ENCODE measurements at regions not wholly inside any gene's neighbourhood (a gene's known extent, or its start where the extent isn't known, plus 50 kb on each side); places are given as distances from the start of the nearest gene placed in this dataset.

- H3K4me3 ChIP-seq (ENCODE audit: low read depth, low read length) = no peak overlapping the region
- H3K27ac ChIP-seq = no peak overlapping the region
- TF ChIP-seq CTCF (IDR thresholded peaks at IDR 0.05; ENCODE audit: low read depth, low read length, missing control alignments) = no peak
- H3K36me3 ChIP-seq (replicated peaks) = no peaks in the 10 kb centered on the region
- in situ Hi-C loops (cut with HindIII; ENCODE audit: low pct_ligation_motif_present, low sequenced_read_pairs) = no loop called here
- DNase-seq = no peak
- H3K27me3 ChIP-seq (replicated peaks) = no peaks in the 10 kb centered on the region
These were observed 345.7 kb upstream of the FAT1 start for GRCh38 chr4:187069398-187069797.

GRCh38 chr4:187070158-187070557 is 346.5 kb upstream of the FAT1 start:
- H3K4me3 ChIP-seq (ENCODE audit: low read depth, low read length) = no peak overlapping the region
- DNase-seq = no peak
- no peak for TF ChIP-seq CTCF (IDR thresholded peaks at IDR 0.05; ENCODE audit: low read depth, low read length, missing control alignments)

GRCh38 chr4:187070740-187071139 is 347.1 kb upstream of the FAT1 start:
- Histone ChIP-seq H3K27me3 (replicated peaks) (no peaks in the 10 kb centered on the region), H3K4me3 (ENCODE audit: low read depth, low read length) (no peak overlapping the region), H3K36me3 (replicated peaks) (no peaks in the 10 kb centered on the region), H3K27ac (no peak overlapping the region)
- in situ Hi-C loops (cut with HindIII; ENCODE audit: low pct_ligation_motif_present, low sequenced_read_pairs) = no loop called here
- no peak for DNase-seq
- TF ChIP-seq CTCF (IDR thresholded peaks at IDR 0.05; ENCODE audit: low read depth, low read length, missing control alignments) = no peak

More at GRCh38 chr4:187070158-187070557, 346.5 kb upstream of the FAT1 start:
- in situ Hi-C loops (cut with HindIII; ENCODE audit: low pct_ligation_motif_present, low sequenced_read_pairs) = no loop called here
- H3K27ac ChIP-seq = no peak overlapping the region
- no peaks in the 10 kb centered on the region for H3K27me3 ChIP-seq (replicated peaks)
- H3K36me3 ChIP-seq (replicated peaks) = no peaks in the 10 kb centered on the region

- no peaks in the 10 kb centered on the region for H3K27me3 ChIP-seq (replicated peaks)
- in situ Hi-C loops (cut with HindIII; ENCODE audit: low pct_ligation_motif_present, low sequenced_read_pairs) = no loop called here
- H3K36me3 ChIP-seq (replicated peaks) = no peaks in the 10 kb centered on the region
- no peak for DNase-seq
- TF ChIP-seq CTCF (IDR thresholded peaks at IDR 0.05; ENCODE audit: low read depth, low read length, missing control alignments) = no peak
- H3K4me3 ChIP-seq (ENCODE audit: low read depth, low read length) = no peak overlapping the region
- H3K27ac ChIP-seq = no peak overlapping the region
These were observed 348.4 kb upstream of the FAT1 start for GRCh38 chr4:187071946-187072600.

- DNase-seq = no peak
- Histone ChIP-seq H3K36me3 (replicated peaks) (no peaks in the 10 kb centered on the region), H3K27me3 (replicated peaks) (no peaks in the 10 kb centered on the region), H3K4me3 (ENCODE audit: low read depth, low read length) (no peak overlapping the region), H3K27ac (no peak overlapping the region)
- in situ Hi-C loops (cut with HindIII; ENCODE audit: low pct_ligation_motif_present, low sequenced_read_pairs) = no loop called here
- no peak for TF ChIP-seq CTCF (IDR thresholded peaks at IDR 0.05; ENCODE audit: low read depth, low read length, missing control alignments)
These were observed 350.2 kb upstream of the FAT1 start for GRCh38 chr4:187073820-187074219.

GRCh38 chr4:187075514-187075913 is 351.9 kb upstream of the FAT1 start:
- in situ Hi-C loops (cut with HindIII; ENCODE audit: low pct_ligation_motif_present, low sequenced_read_pairs) = no loop called here
- Histone ChIP-seq H3K4me3 (ENCODE audit: low read depth, low read length) (no peak overlapping the region), H3K27ac (no peak overlapping the region), H3K36me3 (replicated peaks) (no peaks in the 10 kb centered on the region), H3K27me3 (replicated peaks) (no peaks in the 10 kb centered on the region)
- TF ChIP-seq CTCF (IDR thresholded peaks at IDR 0.05; ENCODE audit: low read depth, low read length, missing control alignments) = no peak
- no peak for DNase-seq
